Right atrium auricular region (tissue), 2 donors: ENCODE measurements at regions not wholly inside any gene's neighbourhood (a gene's known extent, or its start where the extent isn't known, plus 50 kb on each side); places are given as distances from the start of the nearest gene placed in this dataset.

Source experiments
- DNase-seq: peaks from one replicate; pipeline ENCODE4 v3.0.0-alpha.2; 2019; ENCODE audit warnings: low spot score
- H3K27ac ChIP-seq, 2 donors: fragments of 200-600 bp; sonication (generic); 1 replicate in 1 of 2; 2 replicates in 1 of 2; pipeline ENCODE4 v1.5.1; 2016 to 2019
- H3K27me3 ChIP-seq, 2 donors: fragments of 200-600 bp; sonication (generic); one replicate each; pipeline versions ENCODE4 v1.5.1 to v1.6.0; 2017 to 2019
- H3K36me3 ChIP-seq: fragments of 200-600 bp; sonication (generic); one replicate; pipeline ENCODE4 v1.5.1; 2016
- H3K4me1 ChIP-seq, 2 donors: fragments of 200-600 bp; sonication (generic); one replicate each; pipeline versions ENCODE4 v1.5.1 to v1.6.0; 2017 to 2019
- H3K4me3 ChIP-seq, 2 donors: fragments of 200-600 bp; sonication (generic); 1 replicate in 1 of 2; 2 replicates in 1 of 2; pipeline ENCODE4 v1.5.1; 2017 to 2019; ENCODE audit warnings: mild to moderate bottlenecking in 1 of 2, moderate library complexity in 1 of 2
- H3K9me3 ChIP-seq, 2 donors: fragments of 200-600 bp; sonication (generic); one replicate each; pipeline ENCODE4 v1.5.1; 2019
- TF ChIP-seq, protein P1 (sequence below), 2 donors: fragments of 200-600 bp; sonication (generic); IDR thresholded peaks; one replicate each; pipeline ENCODE4 v1.5.1; 2019; ENCODE audit warnings: antibody characterized with exemption in 2 of 2

DNA sequence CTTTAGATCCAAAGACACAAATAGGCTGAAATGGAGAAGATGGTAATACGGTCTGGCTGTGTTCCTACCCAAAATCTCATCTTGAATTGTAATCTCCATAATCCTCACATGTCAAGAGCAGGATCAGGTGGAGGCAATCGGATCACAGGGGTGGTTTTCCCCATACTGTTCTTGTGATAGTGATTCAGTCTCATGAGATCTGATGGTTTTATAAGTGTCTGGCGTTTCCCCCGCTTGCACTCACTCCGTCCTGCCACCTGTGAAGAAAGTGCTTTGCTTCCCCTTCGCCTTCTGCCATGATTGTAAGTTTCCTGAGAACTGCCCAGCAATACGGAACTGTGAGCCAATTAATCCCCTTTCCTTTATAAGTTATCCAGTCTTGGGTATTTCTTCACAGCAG, 1795.5 kb upstream of the FLRT2 start:
- DNase-seq = no peak
- TF ChIP-seq, protein P1, sequence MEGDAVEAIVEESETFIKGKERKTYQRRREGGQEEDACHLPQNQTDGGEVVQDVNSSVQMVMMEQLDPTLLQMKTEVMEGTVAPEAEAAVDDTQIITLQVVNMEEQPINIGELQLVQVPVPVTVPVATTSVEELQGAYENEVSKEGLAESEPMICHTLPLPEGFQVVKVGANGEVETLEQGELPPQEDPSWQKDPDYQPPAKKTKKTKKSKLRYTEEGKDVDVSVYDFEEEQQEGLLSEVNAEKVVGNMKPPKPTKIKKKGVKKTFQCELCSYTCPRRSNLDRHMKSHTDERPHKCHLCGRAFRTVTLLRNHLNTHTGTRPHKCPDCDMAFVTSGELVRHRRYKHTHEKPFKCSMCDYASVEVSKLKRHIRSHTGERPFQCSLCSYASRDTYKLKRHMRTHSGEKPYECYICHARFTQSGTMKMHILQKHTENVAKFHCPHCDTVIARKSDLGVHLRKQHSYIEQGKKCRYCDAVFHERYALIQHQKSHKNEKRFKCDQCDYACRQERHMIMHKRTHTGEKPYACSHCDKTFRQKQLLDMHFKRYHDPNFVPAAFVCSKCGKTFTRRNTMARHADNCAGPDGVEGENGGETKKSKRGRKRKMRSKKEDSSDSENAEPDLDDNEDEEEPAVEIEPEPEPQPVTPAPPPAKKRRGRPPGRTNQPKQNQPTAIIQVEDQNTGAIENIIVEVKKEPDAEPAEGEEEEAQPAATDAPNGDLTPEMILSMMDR (IDR thresholded peaks at IDR 0.05) = no peak
- Histone ChIP-seq H3K27me3 (no peaks in the 10 kb centered on the region), H3K36me3 (no peaks in the 10 kb centered on the region), H3K27ac (no peak overlapping the region), H3K9me3 (no peaks in the 10 kb centered on the region), H3K4me3 (no peak overlapping the region), H3K4me1 (no peaks in the 10 kb centered on the region)

DNA sequence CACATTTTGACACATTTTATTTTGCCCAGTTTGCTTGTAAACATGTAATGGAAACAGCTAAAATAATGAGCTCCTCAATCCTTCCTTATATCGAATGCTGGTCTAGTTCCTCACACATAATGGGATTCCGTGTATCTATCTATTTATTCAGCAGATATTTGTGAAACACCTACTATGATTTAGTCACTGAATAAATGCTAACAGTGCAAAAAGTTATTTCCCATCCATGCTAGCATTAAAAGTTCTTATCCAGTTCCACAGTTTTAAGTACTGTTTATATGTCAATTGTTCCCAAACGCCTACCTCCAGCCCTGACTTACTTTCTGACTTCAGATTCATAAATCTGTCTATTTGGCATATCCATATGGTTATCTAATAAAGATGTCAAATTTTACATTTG, 1788.7 kb upstream of the FLRT2 start:
- no peak for DNase-seq
- no peaks in the 10 kb centered on the region for H3K27me3 ChIP-seq
- H3K27ac ChIP-seq = no peak overlapping the region
- no peaks in the 10 kb centered on the region for H3K9me3 ChIP-seq
- no peaks in the 10 kb centered on the region for H3K4me1 ChIP-seq
- TF ChIP-seq, protein P1 (IDR thresholded peaks at IDR 0.05) = no peak
- no peaks in the 10 kb centered on the region for H3K36me3 ChIP-seq
- H3K4me3 ChIP-seq = no peak overlapping the region

DNA sequence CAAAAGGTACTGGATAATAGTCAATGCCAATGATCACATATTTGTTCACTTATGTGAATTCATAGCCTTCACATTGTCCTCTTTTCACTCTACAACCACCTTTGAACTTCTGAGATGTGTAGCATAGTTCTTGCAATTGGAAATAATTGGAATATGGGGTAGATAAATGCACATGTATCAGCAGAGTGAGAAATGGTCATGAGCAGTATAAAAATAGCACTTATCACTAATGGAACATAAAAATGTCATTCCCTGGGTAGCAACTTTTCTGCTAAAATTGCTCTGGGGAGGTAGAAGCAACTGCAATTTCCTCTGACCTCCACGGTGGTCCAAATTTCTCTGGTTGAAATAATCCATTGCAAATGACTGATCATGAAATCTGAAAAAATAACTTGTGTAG, 1785.7 kb upstream of the FLRT2 start:
- H3K27ac ChIP-seq = no peak overlapping the region
- H3K9me3 ChIP-seq = no peaks in the 10 kb centered on the region
- H3K4me1 ChIP-seq = no peaks in the 10 kb centered on the region
- TF ChIP-seq, protein P1 (IDR thresholded peaks at IDR 0.05) = no peak
- H3K36me3 ChIP-seq = no peaks in the 10 kb centered on the region
- no peak overlapping the region for H3K4me3 ChIP-seq
- H3K27me3 ChIP-seq = no peaks in the 10 kb centered on the region
- DNase-seq = no peak

GRCh38 chr14:83744891-83745290, 1785.1 kb upstream of the FLRT2 start:
- Histone ChIP-seq H3K36me3 (no peaks in the 10 kb centered on the region), H3K27me3 (no peaks in the 10 kb centered on the region), H3K27ac (no peak overlapping the region), H3K9me3 (no peaks in the 10 kb centered on the region), H3K4me3 (no peak overlapping the region), H3K4me1 (no peaks in the 10 kb centered on the region)
- no peak for DNase-seq
- TF ChIP-seq, protein P1 (IDR thresholded peaks at IDR 0.05) = no peak

DNA sequence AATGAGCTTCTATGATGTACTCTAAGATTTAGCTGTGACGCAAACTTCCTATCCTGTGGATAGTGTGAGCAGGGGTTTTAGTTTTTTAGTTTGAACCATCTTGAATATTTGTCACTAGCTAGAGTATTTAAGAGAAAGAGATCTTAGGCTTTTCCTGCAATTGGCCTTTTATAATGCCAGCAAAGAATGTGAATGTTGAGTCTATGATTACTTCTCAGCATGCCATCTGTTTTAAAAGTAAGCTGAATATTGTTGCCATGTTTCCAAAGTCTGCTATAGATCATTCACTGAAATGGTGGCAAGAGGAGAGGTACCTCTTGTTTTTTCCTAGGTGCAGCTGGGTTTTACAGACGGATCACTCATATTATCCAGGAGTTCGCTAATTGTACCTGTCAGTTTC, 1783.6 kb upstream of the FLRT2 start:
- Histone ChIP-seq H3K36me3 (no peaks in the 10 kb centered on the region), H3K9me3 (no peaks in the 10 kb centered on the region), H3K27me3 (no peaks in the 10 kb centered on the region), H3K4me3 (no peak overlapping the region), H3K27ac (no peak overlapping the region), H3K4me1 (no peaks in the 10 kb centered on the region)
- no peak for DNase-seq
- TF ChIP-seq, protein P1 (IDR thresholded peaks at IDR 0.05) = no peak

DNA sequence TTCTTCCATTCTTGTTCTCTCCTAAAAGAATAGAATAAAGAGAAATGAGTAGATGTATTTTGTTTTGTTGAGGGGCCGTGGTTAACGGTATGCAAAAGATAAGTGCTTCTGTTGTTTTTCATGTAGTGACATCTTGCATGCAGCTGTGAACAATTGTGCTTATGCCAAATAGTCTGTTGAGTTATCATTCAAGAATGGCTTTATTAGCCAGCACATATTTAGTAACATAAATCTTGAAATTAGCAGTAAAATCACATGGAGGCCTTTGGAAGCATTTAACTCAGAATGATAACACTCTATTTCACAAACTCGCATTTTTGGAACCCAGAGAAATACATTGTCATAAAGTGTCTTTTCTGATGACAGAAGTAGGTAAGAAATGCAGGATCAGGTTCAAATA, 1772.0 kb upstream of the FLRT2 start:
- H3K9me3 ChIP-seq = no peaks in the 10 kb centered on the region
- DNase-seq = no peak
- H3K4me1 ChIP-seq = no peaks in the 10 kb centered on the region
- no peaks in the 10 kb centered on the region for H3K27me3 ChIP-seq
- no peak overlapping the region for H3K4me3 ChIP-seq
- H3K36me3 ChIP-seq = no peaks in the 10 kb centered on the region
- H3K27ac ChIP-seq = no peak overlapping the region
- TF ChIP-seq, protein P1 (IDR thresholded peaks at IDR 0.05) = no peak
